SK-N-SH treated with all-trans-retinoic acid at 6 μM for 48 hours (cell line): ENCODE measurements at regions not wholly inside any gene's neighbourhood (a gene's known extent, or its start where the extent isn't known, plus 50 kb on each side); places are given as distances from the start of the nearest gene placed in this dataset.
"Not testable (repeated sequence)": the region's sequence is repeated elsewhere in the genome, so short reads cannot be mapped to it uniquely, and the experiment has no call there.

Experiments used
- ATAC-seq: fragments of 200-7000 bp; cut with Tn5 transposase; 3 replicates; pipeline ENCODE4 v1.9.1; 2020; ENCODE audit warnings: mild to moderate bottlenecking, moderate library complexity
- ARNTL ChIP-seq: fragments of 450-650 bp; formaldehyde crosslinking; IDR thresholded peaks from 2 replicates; pipeline ENCODE4 v1.5.0; 2020; ENCODE audit warnings: low read depth, mild to moderate bottlenecking, moderate library complexity, borderline replicate concordance
- BACH2 ChIP-seq: fragments of 250-450 bp; sonication (Bioruptor Pico); IDR thresholded peaks from 2 replicates; pipeline ENCODE4 v1.9.0; 2021; ENCODE audit warnings: mild to moderate bottlenecking, borderline replicate concordance
- CREB5 ChIP-seq: fragments of 250-450 bp; sonication (Bioruptor Pico); IDR thresholded peaks from 2 replicates; pipeline ENCODE4 v1.5.1; 2020; ENCODE audit warnings: low read depth, mild to moderate bottlenecking, moderate library complexity
- CSDC2 ChIP-seq: fragments of 250-450 bp; sonication (Bioruptor Pico); IDR thresholded peaks from 2 replicates; pipeline ENCODE4 v1.5.0; 2020; ENCODE audit warnings: mild to moderate bottlenecking, moderate library complexity
- CSRNP3 ChIP-seq: fragments of 250-450 bp; sonication (Bioruptor Pico); IDR thresholded peaks from 2 replicates; pipeline ENCODE4 v1.5.1; 2021; ENCODE audit warnings: mild to moderate bottlenecking, moderate library complexity
- ESRRG ChIP-seq: fragments of 250-450 bp; sonication (Bioruptor Pico); IDR thresholded peaks from 2 replicates; pipeline ENCODE4 v1.6.1; 2021; ENCODE audit warnings: mild to moderate bottlenecking
- GLIS3 ChIP-seq: fragments of 250-450 bp; sonication (Bioruptor Pico); IDR thresholded peaks from 2 replicates; pipeline ENCODE4 v1.5.0; 2020; ENCODE audit warnings: mild to moderate bottlenecking, moderate library complexity
- ISL1 ChIP-seq: fragments of 250-450 bp; sonication (Bioruptor Pico); IDR thresholded peaks from 2 replicates; pipeline ENCODE4 v2.1.2; 2022; ENCODE audit warnings: mild to moderate bottlenecking, moderate library complexity
- PATZ1 ChIP-seq: fragments of 250-450 bp; sonication (Bioruptor Pico); IDR thresholded peaks from 2 replicates; pipeline ENCODE4 v1.8.0; 2020; ENCODE audit warnings: mild to moderate bottlenecking, moderate library complexity, borderline replicate concordance
- POU6F1 ChIP-seq: fragments of 250-450 bp; sonication (Bioruptor Pico); IDR thresholded peaks from 2 replicates; pipeline ENCODE4 v1.8.0; 2021; ENCODE audit warnings: low read depth, mild to moderate bottlenecking, moderate library complexity, borderline replicate concordance
- RARB ChIP-seq: fragments of 250-450 bp; sonication (Bioruptor Pico); IDR thresholded peaks from 2 replicates; pipeline ENCODE4 v1.8.0; 2021; ENCODE audit warnings: mild to moderate bottlenecking, moderate library complexity
- SNAI2 ChIP-seq: fragments of 250-450 bp; sonication (Bioruptor Pico); IDR thresholded peaks from 2 replicates; pipeline ENCODE4 v1.5.0; 2020; ENCODE audit warnings: mild to moderate bottlenecking, moderate library complexity
- TCF4 ChIP-seq: fragments of 250-450 bp; sonication (Bioruptor Pico); IDR thresholded peaks from 2 replicates; pipeline ENCODE4 v1.8.0; 2021; ENCODE audit warnings: mild to moderate bottlenecking, moderate library complexity, borderline replicate concordance
- TOX ChIP-seq: fragments of 250-450 bp; sonication (Bioruptor Pico); IDR thresholded peaks from 2 replicates; pipeline ENCODE4 v1.8.0; 2021; ENCODE audit warnings: mild to moderate bottlenecking, moderate library complexity, borderline replicate concordance
- ZC3H10 ChIP-seq: fragments of 250-450 bp; sonication (Bioruptor Pico); IDR thresholded peaks from 2 replicates; pipeline ENCODE4 v1.5.1; 2021; ENCODE audit warnings: mild to moderate bottlenecking, moderate library complexity
- ZFP3 ChIP-seq: fragments of 250-450 bp; sonication (Bioruptor Pico); IDR thresholded peaks from 2 replicates; pipeline ENCODE4 v1.5.0; 2020; ENCODE audit warnings: mild to moderate bottlenecking, moderate library complexity
- ZFP30 ChIP-seq: fragments of 450-650 bp; formaldehyde crosslinking; IDR thresholded peaks from 2 replicates; pipeline ENCODE4 v1.5.0; 2022; ENCODE audit warnings: mild to moderate bottlenecking, moderate library complexity
- ZNF565 ChIP-seq: fragments of 450-650 bp; formaldehyde crosslinking; conservative IDR thresholded peaks from 2 replicates; pipeline ENCODE4 v1.5.0; 2020; ENCODE audit warnings: low read depth, mild to moderate bottlenecking, moderate library complexity
- ZNF70 ChIP-seq: fragments of 450-650 bp; formaldehyde crosslinking; IDR thresholded peaks from 2 replicates; pipeline ENCODE4 v1.5.0; 2020; ENCODE audit warnings: mild to moderate bottlenecking, moderate library complexity
- ZNF8 ChIP-seq: fragments of 450-650 bp; formaldehyde crosslinking; IDR thresholded peaks from 2 replicates; pipeline ENCODE4 v1.5.0; 2020; ENCODE audit warnings: mild to moderate bottlenecking, moderate library complexity

GRCh38 chr5:71789746-71790145 is 70.7 kb downstream of the CARTPT start:
- no peak for TF ChIP-seq ISL1 (CRISPR knock-in tag)
- TF ChIP-seq ZFP3 (CRISPR knock-in tag), result no peak
- TF ChIP-seq BACH2, result no peak
- TF ChIP-seq CREB5 (CRISPR knock-in tag), result no peak
- no peak for TF ChIP-seq ZNF8 (CRISPR knock-in tag)
- no peak for TF ChIP-seq ZNF565
- no peak for TF ChIP-seq GLIS3 (CRISPR knock-in tag)
- no peak for TF ChIP-seq ZFP30 (CRISPR knock-in tag)
- TF ChIP-seq ESRRG (CRISPR knock-in tag), result no peak
- TF ChIP-seq RARB (CRISPR knock-in tag), result no peak
- no peak for ATAC-seq

- TF ChIP-seq ZNF8 (CRISPR knock-in tag), result no peak
- no peak for TF ChIP-seq CREB5 (CRISPR knock-in tag)
- no peak for TF ChIP-seq SNAI2 (CRISPR knock-in tag)
- no peak for TF ChIP-seq BACH2
- TF ChIP-seq ZC3H10 (CRISPR knock-in tag), result no peak
- no peak for TF ChIP-seq ARNTL (CRISPR knock-in tag)
- no peak for TF ChIP-seq RARB (CRISPR knock-in tag)
- no peak for TF ChIP-seq PATZ1 (CRISPR knock-in tag)
- TF ChIP-seq POU6F1 (CRISPR knock-in tag), result no peak
- no peak for TF ChIP-seq CSDC2 (CRISPR knock-in tag)
- TF ChIP-seq TCF4, result no peak
- ATAC-seq, result no peak
Observed at GRCh38 chr5:71790433-71790832, 71.4 kb downstream of the CARTPT start.

- ATAC-seq, result not testable (repeated sequence)
Observed at GRCh38 chr5:71792041-71792440, 73.0 kb downstream of the CARTPT start.

- no peak for ATAC-seq
- TF ChIP-seq BACH2 (no peak), CREB5 (CRISPR knock-in tag) (no peak)
Observed at GRCh38 chr5:71794061-71794695, 75.1 kb downstream of the CARTPT start.

- no peak for ATAC-seq
- TF ChIP-seq CREB5 (CRISPR knock-in tag), result no peak
- no peak for TF ChIP-seq ESRRG (CRISPR knock-in tag)
- no peak for TF ChIP-seq BACH2
- TF ChIP-seq GLIS3 (CRISPR knock-in tag), result no peak
- TF ChIP-seq ZFP3 (CRISPR knock-in tag), result no peak
- no peak for TF ChIP-seq ZNF70 (CRISPR knock-in tag)
- no peak for TF ChIP-seq ZFP30 (CRISPR knock-in tag)
- TF ChIP-seq ISL1 (CRISPR knock-in tag), result no peak
- no peak for TF ChIP-seq ZNF565
- TF ChIP-seq TOX, result no peak
- no peak for TF ChIP-seq PATZ1 (CRISPR knock-in tag)
- no peak for TF ChIP-seq TCF4
- no peak for TF ChIP-seq CSDC2 (CRISPR knock-in tag)
- TF ChIP-seq ARNTL (CRISPR knock-in tag), result no peak
- TF ChIP-seq SNAI2 (CRISPR knock-in tag), result no peak
- no peak for TF ChIP-seq ZC3H10 (CRISPR knock-in tag)
- no peak for TF ChIP-seq CSRNP3
Observed at GRCh38 chr5:71802673-71803072, 83.6 kb downstream of the CARTPT start.
